ENCODE measurements at regions not wholly inside any gene's neighbourhood (a gene's known extent, or its start where the extent isn't known, plus 50 kb on each side); places are given as distances from the start of the nearest gene placed in this dataset.
"Not testable (repeated sequence)": the region's sequence is repeated elsewhere in the genome, so short reads cannot be mapped to it uniquely, and the experiment has no call there.

- no peak for TF ChIP-seq JUND (IDR thresholded peaks at IDR 0.05; ENCODE audit: low read depth)
- DNase-seq (ENCODE audit: low read depth in 1 of 2, low spot score in 1 of 2) = no peak
- in situ Hi-C loops (cut with HindIII; ENCODE audit: low pct_unique_long_range_greater_than_20kb, low sequenced_read_pairs) = no loop called here
Measured at GRCh38 chr4:187840814-187841213, 154.8 kb upstream of the ZFP42 start.

- DNase-seq (ENCODE audit: low read depth in 1 of 2, low spot score in 1 of 2) = no peak
- no peak for TF ChIP-seq JUND (IDR thresholded peaks at IDR 0.05; ENCODE audit: low read depth)
- in situ Hi-C loops (cut with HindIII; ENCODE audit: low pct_unique_long_range_greater_than_20kb, low sequenced_read_pairs) = no loop called here
Measured at GRCh38 chr4:187849556-187850225, 145.9 kb upstream of the ZFP42 start.

GRCh38 chr4:187865914-187866313, 129.7 kb upstream of the ZFP42 start:
- no peak for DNase-seq (ENCODE audit: low read depth in 1 of 2, low spot score in 1 of 2)
- TF ChIP-seq JUND (IDR thresholded peaks at IDR 0.05; ENCODE audit: low read depth) = no peak
- in situ Hi-C loops (cut with HindIII; ENCODE audit: low pct_unique_long_range_greater_than_20kb, low sequenced_read_pairs) = no loop called here

- no peak for DNase-seq (ENCODE audit: low read depth in 1 of 2, low spot score in 1 of 2)
- in situ Hi-C loops (cut with HindIII; ENCODE audit: low pct_unique_long_range_greater_than_20kb, low sequenced_read_pairs) = no loop called here
- no peak for TF ChIP-seq JUND (IDR thresholded peaks at IDR 0.05; ENCODE audit: low read depth)
Measured at GRCh38 chr4:187883049-187883448, 112.5 kb upstream of the ZFP42 start.

- in situ Hi-C loops (cut with HindIII; ENCODE audit: low pct_unique_long_range_greater_than_20kb, low sequenced_read_pairs) = no loop called here
- TF ChIP-seq JUND (IDR thresholded peaks at IDR 0.05; ENCODE audit: low read depth) = no peak
- DNase-seq (ENCODE audit: low read depth in 1 of 2, low spot score in 1 of 2) = no peak
Measured at GRCh38 chr4:187883836-187884475, 111.6 kb upstream of the ZFP42 start.

- DNase-seq (ENCODE audit: low read depth in 1 of 2, low spot score in 1 of 2) = no peak
- in situ Hi-C loops (cut with HindIII; ENCODE audit: low pct_unique_long_range_greater_than_20kb, low sequenced_read_pairs) = no loop called here
- TF ChIP-seq JUND (IDR thresholded peaks at IDR 0.05; ENCODE audit: low read depth) = no peak
Measured at GRCh38 chr4:187887906-187888305, 107.7 kb upstream of the ZFP42 start.

- no peak for TF ChIP-seq JUND (IDR thresholded peaks at IDR 0.05; ENCODE audit: low read depth)
- in situ Hi-C loops (cut with HindIII; ENCODE audit: low pct_unique_long_range_greater_than_20kb, low sequenced_read_pairs) = no loop called here
- no peak for DNase-seq (ENCODE audit: low read depth in 1 of 2, low spot score in 1 of 2)
Measured at GRCh38 chr4:187889651-187890050, 105.9 kb upstream of the ZFP42 start.

- in situ Hi-C loops (cut with HindIII; ENCODE audit: low pct_unique_long_range_greater_than_20kb, low sequenced_read_pairs) = no loop called here
- no peak for DNase-seq (ENCODE audit: low read depth in 1 of 2, low spot score in 1 of 2)
- TF ChIP-seq JUND (IDR thresholded peaks at IDR 0.05; ENCODE audit: low read depth) = no peak
Measured at GRCh38 chr4:187893418-187893817, 102.2 kb upstream of the ZFP42 start.

GRCh38 chr4:187903106-187903505, 92.5 kb upstream of the ZFP42 start:
- in situ Hi-C loops (cut with HindIII; ENCODE audit: low pct_unique_long_range_greater_than_20kb, low sequenced_read_pairs) = no loop called here
- DNase-seq (ENCODE audit: low read depth in 1 of 2, low spot score in 1 of 2) = no peak
- TF ChIP-seq JUND (IDR thresholded peaks at IDR 0.05; ENCODE audit: low read depth) = no peak

GRCh38 chr4:187903700-187904099, 91.9 kb upstream of the ZFP42 start:
- no peak for DNase-seq (ENCODE audit: low read depth in 1 of 2, low spot score in 1 of 2)
- no peak for TF ChIP-seq JUND (IDR thresholded peaks at IDR 0.05; ENCODE audit: low read depth)
- in situ Hi-C loops (cut with HindIII; ENCODE audit: low pct_unique_long_range_greater_than_20kb, low sequenced_read_pairs) = no loop called here

GRCh38 chr4:187908079-187908561, 87.5 kb upstream of the ZFP42 start:
- in situ Hi-C loops (cut with HindIII; ENCODE audit: low pct_unique_long_range_greater_than_20kb, low sequenced_read_pairs) = no loop called here
- no peak for DNase-seq (ENCODE audit: low read depth in 1 of 2, low spot score in 1 of 2)
- no peak for TF ChIP-seq JUND (IDR thresholded peaks at IDR 0.05; ENCODE audit: low read depth)

GRCh38 chr4:187908731-187909130, 86.8 kb upstream of the ZFP42 start:
- DNase-seq (ENCODE audit: low read depth in 1 of 2, low spot score in 1 of 2) = no peak
- in situ Hi-C loops (cut with HindIII; ENCODE audit: low pct_unique_long_range_greater_than_20kb, low sequenced_read_pairs) = no loop called here
- TF ChIP-seq JUND (IDR thresholded peaks at IDR 0.05; ENCODE audit: low read depth) = no peak

GRCh38 chr4:187910741-187911140, 84.8 kb upstream of the ZFP42 start:
- TF ChIP-seq JUND (IDR thresholded peaks at IDR 0.05; ENCODE audit: low read depth) = no peak

GRCh38 chr4:187915406-187915805, 80.2 kb upstream of the ZFP42 start:
- in situ Hi-C loops (cut with HindIII; ENCODE audit: low pct_unique_long_range_greater_than_20kb, low sequenced_read_pairs); DNase-seq (ENCODE audit: low read depth in 1 of 2, low spot score in 1 of 2): not testable (repeated sequence)

More at GRCh38 chr4:187910741-187911140, 84.8 kb upstream of the ZFP42 start:
- DNase-seq (ENCODE audit: low read depth in 1 of 2, low spot score in 1 of 2) = no peak
- in situ Hi-C loops (cut with HindIII; ENCODE audit: low pct_unique_long_range_greater_than_20kb, low sequenced_read_pairs) = no loop called here
